HEK293 (cell line): ENCODE measurements at regions not wholly inside any gene's neighbourhood (a gene's known extent, or its start where the extent isn't known, plus 50 kb on each side); places are given as distances from the start of the nearest gene placed in this dataset.

Experiments
- CTCF ChIA-PET: fragments of 350-600 bp; formaldehyde crosslinking; extraction: SDS; loops from one replicate; lab custom pipeline; 2021; ENCODE audit warnings: antibody characterized with exemption; lab: Yijun Ruan, JAX
- POLR2A ChIA-PET: fragments of 300-600 bp; formaldehyde crosslinking; extraction: SDS; loops from one replicate; lab custom pipeline; 2020; ENCODE audit warnings: antibody characterized with exemption, inconsistent platforms; lab: Yijun Ruan, JAX
- H3K27ac ChIP-seq: fragments of 200-500 bp; sonication (Bioruptor generic); 2 replicates; pipeline ENCODE4 v1.5.1; 2014; ENCODE audit warnings: low read depth, low read length, control low read depth, inconsistent platforms; ENCODE audit errors: extremely low read depth
- H3K36me3 ChIP-seq, 2 experiments: fragments of 200-500 bp in 1 of 2; sonication (Bioruptor generic) in 1 of 2; 1 replicate in 1 of 2; 2 replicates in 1 of 2; pipeline ENCODE4 v1.5.1; 2014 to 2017; ENCODE audit warnings: inconsistent platforms in 2 of 2, low read length in 2 of 2; ENCODE audit not compliant: control insufficient read depth in 2 of 2, insufficient read depth in 1 of 2
- H3K4me1 ChIP-seq: fragments of 200-500 bp; sonication (Bioruptor generic); 2 replicates; pipeline ENCODE4 v1.5.1; 2014; ENCODE audit warnings: mild to moderate bottlenecking, low read length, inconsistent platforms; ENCODE audit not compliant: control insufficient read depth, insufficient read depth
- H3K4me3 ChIP-seq: 2 replicates; pipeline ENCODE4 v1.5.1; 2011; ENCODE audit warnings: low read depth, mild to moderate bottlenecking, control low read depth, low read length, moderate library complexity
- H3K9me3 ChIP-seq: fragments of 200-500 bp; sonication (Bioruptor generic); 2 replicates; pipeline ENCODE4 v1.5.1; 2014; ENCODE audit warnings: low read depth, low read length, inconsistent platforms; ENCODE audit not compliant: control insufficient read depth, insufficient read depth
- INSM2 ChIP-seq: fragments of 450-650 bp; formaldehyde crosslinking; IDR thresholded peaks from 2 replicates; pipeline ENCODE4 v1.5.1; 2016; ENCODE audit warnings: missing biosample characterization, missing genetic modification characterization
- OVOL3 ChIP-seq: fragments of 450-650 bp; formaldehyde crosslinking; IDR thresholded peaks from 2 replicates; pipeline ENCODE4 v1.5.1; 2016; ENCODE audit warnings: missing biosample characterization, missing genetic modification characterization
- SP7 ChIP-seq: fragments of 450-650 bp; formaldehyde crosslinking; IDR thresholded peaks from 2 replicates; pipeline ENCODE4 v1.5.1; 2016; ENCODE audit warnings: missing biosample characterization, missing genetic modification characterization
- ZBTB1 ChIP-seq: fragments of 450-650 bp; formaldehyde crosslinking; IDR thresholded peaks from 2 replicates; pipeline ENCODE4 v1.5.1; 2016; ENCODE audit warnings: missing biosample characterization, missing genetic modification characterization
- ZNF174 ChIP-seq: fragments of 450-650 bp; formaldehyde crosslinking; IDR thresholded peaks from 2 replicates; pipeline ENCODE4 v1.5.0; 2017; ENCODE audit warnings: missing biosample characterization, mild to moderate bottlenecking, missing genetic modification characterization
- ZNF274 ChIP-seq, 2 experiments: fragments of 200-500 bp in 1 of 2; fragments of 450-650 bp in 1 of 2; sonication (Bioruptor generic) in 1 of 2; formaldehyde crosslinking in 1 of 2; IDR thresholded peaks; 2 replicates each; pipeline versions ENCODE4 v1.5.1 to v1.6.1; 2014 to 2016; ENCODE audit warnings: borderline replicate concordance in 1 of 2, inconsistent platforms in 1 of 2, low read length in 1 of 2, missing biosample characterization in 1 of 2, missing genetic modification characterization in 1 of 2
- ZNF324 ChIP-seq: fragments of 450-650 bp; formaldehyde crosslinking; IDR thresholded peaks from 2 replicates; pipeline ENCODE4 v1.5.1; 2016; ENCODE audit warnings: missing biosample characterization, missing genetic modification characterization
- ZNF362 ChIP-seq: fragments of 450-650 bp; formaldehyde crosslinking; IDR thresholded peaks from 2 replicates; pipeline ENCODE4 v1.5.1; 2016; ENCODE audit warnings: missing biosample characterization, missing genetic modification characterization
- ZNF488 ChIP-seq: fragments of 450-650 bp; formaldehyde crosslinking; IDR thresholded peaks from 2 replicates; pipeline ENCODE4 v1.5.1; 2016; ENCODE audit warnings: missing biosample characterization, missing genetic modification characterization
- ZNF514 ChIP-seq: fragments of 450-650 bp; formaldehyde crosslinking; IDR thresholded peaks from 2 replicates; pipeline ENCODE4 v1.5.1; 2016; ENCODE audit warnings: missing biosample characterization, missing genetic modification characterization
- ZNF610 ChIP-seq: fragments of 450-650 bp; formaldehyde crosslinking; IDR thresholded peaks from 2 replicates; pipeline ENCODE4 v1.5.1; 2016; ENCODE audit warnings: missing biosample characterization, missing genetic modification characterization, borderline replicate concordance
- ZNF621 ChIP-seq: fragments of 450-650 bp; formaldehyde crosslinking; IDR thresholded peaks from 2 replicates; pipeline ENCODE4 v1.5.1; 2017; ENCODE audit warnings: missing biosample characterization, missing genetic modification characterization
- ZNF777 ChIP-seq: fragments of 450-650 bp; formaldehyde crosslinking; IDR thresholded peaks from 2 replicates; pipeline ENCODE4 v1.5.1; 2017; ENCODE audit warnings: missing biosample characterization, missing genetic modification characterization, borderline replicate concordance
- ZSCAN18 ChIP-seq: fragments of 450-650 bp; formaldehyde crosslinking; IDR thresholded peaks from 2 replicates; pipeline ENCODE4 v1.5.1; 2016; ENCODE audit warnings: missing biosample characterization, missing genetic modification characterization
- TF ChIP-seq, protein P1 (sequence below): fragments of 450-650 bp; formaldehyde crosslinking; IDR thresholded peaks from 2 replicates; pipeline ENCODE4 v1.5.1; 2016; ENCODE audit warnings: missing biosample characterization, missing genetic modification characterization
- TF ChIP-seq, protein P2 (sequence below): fragments of 450-650 bp; formaldehyde crosslinking; IDR thresholded peaks from 2 replicates; pipeline ENCODE4 v1.5.1; 2016; ENCODE audit warnings: missing biosample characterization, missing genetic modification characterization, low read depth
- TF ChIP-seq, protein P3 (sequence below): fragments of 450-650 bp; formaldehyde crosslinking; IDR thresholded peaks from 2 replicates; pipeline ENCODE4 v1.5.1; 2016; ENCODE audit warnings: missing biosample characterization, missing genetic modification characterization

DNA sequence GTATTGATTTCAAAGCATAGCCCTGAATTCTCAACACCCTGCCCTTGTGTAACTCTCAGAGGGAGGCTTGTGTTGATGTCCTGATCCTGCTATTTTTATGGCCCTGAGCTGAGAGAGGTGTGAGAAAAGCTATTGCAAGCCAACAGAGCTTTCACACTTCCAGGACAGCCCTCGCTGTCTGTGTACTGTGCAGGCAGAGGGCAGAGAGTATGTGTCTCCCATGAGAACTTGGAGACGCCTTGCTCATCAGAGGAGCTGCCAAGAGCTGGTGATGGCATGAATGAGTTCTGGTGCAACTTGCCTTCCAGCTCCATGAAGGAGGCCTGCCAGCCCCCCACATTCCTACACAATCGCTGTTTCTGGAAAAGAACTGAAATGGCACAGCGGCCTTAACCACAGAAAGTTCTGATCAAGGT is 144.1 kb upstream of the AJAP1 start:
- Histone ChIP-seq H3K36me3 (no peaks in the 10 kb centered on the region), H3K4me1 (no peaks in the 10 kb centered on the region), H3K27ac (no peak overlapping the region), H3K4me3 (no peak overlapping the region), H3K9me3 (no peaks in the 10 kb centered on the region)
- ChIA-PET POLR2A (no interaction called here), CTCF (interaction anchor here (0.6 kb wide), 1 partner anchor 601 kb away, joined by 3 read pairs; no protein-coding TSS in a partner anchor)
- no peak for TF ChIP-seq ZNF324 (tag by site-specific recombination)
- TF ChIP-seq ZNF621 (tag by site-specific recombination), result no peak
- TF ChIP-seq, protein P1, sequence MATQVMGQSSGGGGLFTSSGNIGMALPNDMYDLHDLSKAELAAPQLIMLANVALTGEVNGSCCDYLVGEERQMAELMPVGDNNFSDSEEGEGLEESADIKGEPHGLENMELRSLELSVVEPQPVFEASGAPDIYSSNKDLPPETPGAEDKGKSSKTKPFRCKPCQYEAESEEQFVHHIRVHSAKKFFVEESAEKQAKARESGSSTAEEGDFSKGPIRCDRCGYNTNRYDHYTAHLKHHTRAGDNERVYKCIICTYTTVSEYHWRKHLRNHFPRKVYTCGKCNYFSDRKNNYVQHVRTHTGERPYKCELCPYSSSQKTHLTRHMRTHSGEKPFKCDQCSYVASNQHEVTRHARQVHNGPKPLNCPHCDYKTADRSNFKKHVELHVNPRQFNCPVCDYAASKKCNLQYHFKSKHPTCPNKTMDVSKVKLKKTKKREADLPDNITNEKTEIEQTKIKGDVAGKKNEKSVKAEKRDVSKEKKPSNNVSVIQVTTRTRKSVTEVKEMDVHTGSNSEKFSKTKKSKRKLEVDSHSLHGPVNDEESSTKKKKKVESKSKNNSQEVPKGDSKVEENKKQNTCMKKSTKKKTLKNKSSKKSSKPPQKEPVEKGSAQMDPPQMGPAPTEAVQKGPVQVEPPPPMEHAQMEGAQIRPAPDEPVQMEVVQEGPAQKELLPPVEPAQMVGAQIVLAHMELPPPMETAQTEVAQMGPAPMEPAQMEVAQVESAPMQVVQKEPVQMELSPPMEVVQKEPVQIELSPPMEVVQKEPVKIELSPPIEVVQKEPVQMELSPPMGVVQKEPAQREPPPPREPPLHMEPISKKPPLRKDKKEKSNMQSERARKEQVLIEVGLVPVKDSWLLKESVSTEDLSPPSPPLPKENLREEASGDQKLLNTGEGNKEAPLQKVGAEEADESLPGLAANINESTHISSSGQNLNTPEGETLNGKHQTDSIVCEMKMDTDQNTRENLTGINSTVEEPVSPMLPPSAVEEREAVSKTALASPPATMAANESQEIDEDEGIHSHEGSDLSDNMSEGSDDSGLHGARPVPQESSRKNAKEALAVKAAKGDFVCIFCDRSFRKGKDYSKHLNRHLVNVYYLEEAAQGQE (tag by site-specific recombination), result no peak
- TF ChIP-seq, protein P2, sequence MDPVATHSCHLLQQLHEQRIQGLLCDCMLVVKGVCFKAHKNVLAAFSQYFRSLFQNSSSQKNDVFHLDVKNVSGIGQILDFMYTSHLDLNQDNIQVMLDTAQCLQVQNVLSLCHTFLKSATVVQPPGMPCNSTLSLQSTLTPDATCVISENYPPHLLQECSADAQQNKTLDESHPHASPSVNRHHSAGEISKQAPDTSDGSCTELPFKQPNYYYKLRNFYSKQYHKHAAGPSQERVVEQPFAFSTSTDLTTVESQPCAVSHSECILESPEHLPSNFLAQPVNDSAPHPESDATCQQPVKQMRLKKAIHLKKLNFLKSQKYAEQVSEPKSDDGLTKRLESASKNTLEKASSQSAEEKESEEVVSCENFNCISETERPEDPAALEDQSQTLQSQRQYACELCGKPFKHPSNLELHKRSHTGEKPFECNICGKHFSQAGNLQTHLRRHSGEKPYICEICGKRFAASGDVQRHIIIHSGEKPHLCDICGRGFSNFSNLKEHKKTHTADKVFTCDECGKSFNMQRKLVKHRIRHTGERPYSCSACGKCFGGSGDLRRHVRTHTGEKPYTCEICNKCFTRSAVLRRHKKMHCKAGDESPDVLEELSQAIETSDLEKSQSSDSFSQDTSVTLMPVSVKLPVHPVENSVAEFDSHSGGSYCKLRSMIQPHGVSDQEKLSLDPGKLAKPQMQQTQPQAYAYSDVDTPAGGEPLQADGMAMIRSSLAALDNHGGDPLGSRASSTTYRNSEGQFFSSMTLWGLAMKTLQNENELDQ (tag by site-specific recombination), result no peak
- TF ChIP-seq ZNF610 (tag by site-specific recombination), result no peak
- no peak for TF ChIP-seq ZBTB1
- no peak for TF ChIP-seq ZNF777
- no peak for TF ChIP-seq ZNF362
- TF ChIP-seq SP7 (tag by site-specific recombination), result no peak
- TF ChIP-seq ZSCAN18 (tag by site-specific recombination), result no peak
- TF ChIP-seq ZNF514, result no peak
- no peak for TF ChIP-seq ZNF488
- no peak for TF ChIP-seq ZNF174 (tag by site-specific recombination)
- TF ChIP-seq, protein P3, sequence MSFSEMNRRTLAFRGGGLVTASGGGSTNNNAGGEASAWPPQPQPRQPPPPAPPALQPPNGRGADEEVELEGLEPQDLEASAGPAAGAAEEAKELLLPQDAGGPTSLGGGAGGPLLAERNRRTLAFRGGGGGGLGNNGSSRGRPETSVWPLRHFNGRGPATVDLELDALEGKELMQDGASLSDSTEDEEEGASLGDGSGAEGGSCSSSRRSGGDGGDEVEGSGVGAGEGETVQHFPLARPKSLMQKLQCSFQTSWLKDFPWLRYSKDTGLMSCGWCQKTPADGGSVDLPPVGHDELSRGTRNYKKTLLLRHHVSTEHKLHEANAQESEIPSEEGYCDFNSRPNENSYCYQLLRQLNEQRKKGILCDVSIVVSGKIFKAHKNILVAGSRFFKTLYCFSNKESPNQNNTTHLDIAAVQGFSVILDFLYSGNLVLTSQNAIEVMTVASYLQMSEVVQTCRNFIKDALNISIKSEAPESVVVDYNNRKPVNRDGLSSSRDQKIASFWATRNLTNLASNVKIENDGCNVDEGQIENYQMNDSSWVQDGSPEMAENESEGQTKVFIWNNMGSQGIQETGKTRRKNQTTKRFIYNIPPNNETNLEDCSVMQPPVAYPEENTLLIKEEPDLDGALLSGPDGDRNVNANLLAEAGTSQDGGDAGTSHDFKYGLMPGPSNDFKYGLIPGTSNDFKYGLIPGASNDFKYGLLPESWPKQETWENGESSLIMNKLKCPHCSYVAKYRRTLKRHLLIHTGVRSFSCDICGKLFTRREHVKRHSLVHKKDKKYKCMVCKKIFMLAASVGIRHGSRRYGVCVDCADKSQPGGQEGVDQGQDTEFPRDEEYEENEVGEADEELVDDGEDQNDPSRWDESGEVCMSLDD, result no peak
- no peak for TF ChIP-seq INSM2 (tag by site-specific recombination)
- TF ChIP-seq OVOL3 (tag by site-specific recombination), result no peak
- TF ChIP-seq ZNF274 (IDR thresholded peaks at IDR 0.05; ENCODE audit: low read length), result no peak
- no peak for TF ChIP-seq ZNF274 (tag by site-specific recombination; IDR thresholded peaks at IDR 0.05; ENCODE audit: borderline replicate concordance)
